ENCODE measurements at regions not wholly inside any gene's neighbourhood (a gene's known extent, or its start where the extent isn't known, plus 50 kb on each side); places are given as distances from the start of the nearest gene placed in this dataset.

- intact Hi-C loops (cut with micrococcal nuclease; ENCODE audit: unreplicated experiment), result no loop called here
- no peak for DNase-seq
- ChIA-PET CTCF (no interaction called here), POLR2A (no interaction called here)
- H3K27ac Mint-ChIP-seq (ENCODE audit: unreplicated experiment), result no peak overlapping the region
- no peaks in the 10 kb centered on the region for H3K4me1 Mint-ChIP-seq (ENCODE audit: low read depth, unreplicated experiment)
- H3K9me3 Mint-ChIP-seq (ENCODE audit: unreplicated experiment), result no peaks in the 10 kb centered on the region
- no peak overlapping the region for H3K4me3 Mint-ChIP-seq (ENCODE audit: unreplicated experiment)
- no peaks in the 10 kb centered on the region for H3K36me3 Mint-ChIP-seq (ENCODE audit: insufficient read depth, unreplicated experiment)
- Histone ChIP-seq H3K4me3 (ENCODE audit: low read depth, low read length) (no peak overlapping the region), H3K9me3 (no peaks in the 10 kb centered on the region), H3K27me3 (replicated peaks; ENCODE audit: control insufficient read depth, insufficient read depth, low read length) (no peaks in the 10 kb centered on the region), H3K36me3 (ENCODE audit: control insufficient read depth, insufficient read depth, low read length) (no peaks in the 10 kb centered on the region), H3K4me1 (no peaks in the 10 kb centered on the region)
- no peaks in the 10 kb centered on the region for H3K27me3 Mint-ChIP-seq (ENCODE audit: insufficient read depth, unreplicated experiment)
- TF ChIP-seq CTCF (IDR thresholded peaks at IDR 0.05; ENCODE audit: insufficient read depth in 1 of 2, low read depth in 1 of 2, low read length in 1 of 2, severe bottlenecking in 1 of 2, unreplicated experiment in 1 of 2), result no peak
- no TSS peak for BruUV-seq (replicated peaks)
Observed at GRCh38 chr2:150938527-150938926, 323.1 kb downstream of the RBM43 start.

- Mint-ChIP-seq H3K9me3 (ENCODE audit: unreplicated experiment) (no peaks in the 10 kb centered on the region), H3K4me3 (ENCODE audit: unreplicated experiment) (no peak overlapping the region), H3K4me1 (ENCODE audit: low read depth, unreplicated experiment) (no peaks in the 10 kb centered on the region), H3K27ac (ENCODE audit: unreplicated experiment) (no peak overlapping the region), H3K27me3 (ENCODE audit: insufficient read depth, unreplicated experiment) (no peaks in the 10 kb centered on the region), H3K36me3 (ENCODE audit: insufficient read depth, unreplicated experiment) (no peaks in the 10 kb centered on the region)
- intact Hi-C loops (cut with micrococcal nuclease; ENCODE audit: unreplicated experiment), result no loop called here
- Histone ChIP-seq H3K36me3 (ENCODE audit: control insufficient read depth, insufficient read depth, low read length) (no peaks in the 10 kb centered on the region), H3K4me3 (ENCODE audit: low read depth, low read length) (no peak overlapping the region), H3K27me3 (replicated peaks; ENCODE audit: control insufficient read depth, insufficient read depth, low read length) (no peaks in the 10 kb centered on the region), H3K9me3 (no peaks in the 10 kb centered on the region), H3K4me1 (no peaks in the 10 kb centered on the region)
- no peak for TF ChIP-seq CTCF (IDR thresholded peaks at IDR 0.05; ENCODE audit: insufficient read depth in 1 of 2, low read depth in 1 of 2, low read length in 1 of 2, severe bottlenecking in 1 of 2, unreplicated experiment in 1 of 2)
- DNase-seq, result no peak
- ChIA-PET CTCF (no interaction called here), POLR2A (no interaction called here)
- no TSS peak for BruUV-seq (replicated peaks)
Observed at GRCh38 chr2:150937030-150937429, 324.6 kb downstream of the RBM43 start.

GRCh38 chr2:150931451-150931850 lies 330.2 kb downstream of the RBM43 start:
- Histone ChIP-seq H3K36me3 (ENCODE audit: control insufficient read depth, insufficient read depth, low read length) (no peaks in the 10 kb centered on the region), H3K4me1 (no peaks in the 10 kb centered on the region), H3K9me3 (no peaks in the 10 kb centered on the region), H3K4me3 (ENCODE audit: low read depth, low read length) (no peak overlapping the region), H3K27me3 (replicated peaks; ENCODE audit: control insufficient read depth, insufficient read depth, low read length) (no peaks in the 10 kb centered on the region)
- POLR2A ChIA-PET, result no interaction called here
- BruUV-seq (replicated peaks), result no TSS peak
- Mint-ChIP-seq H3K36me3 (ENCODE audit: insufficient read depth, unreplicated experiment) (no peaks in the 10 kb centered on the region), H3K4me1 (ENCODE audit: low read depth, unreplicated experiment) (no peaks in the 10 kb centered on the region), H3K27ac (ENCODE audit: unreplicated experiment) (no peak overlapping the region), H3K27me3 (ENCODE audit: insufficient read depth, unreplicated experiment) (peaks cover 1% of the 10 kb centered on the region), H3K4me3 (ENCODE audit: unreplicated experiment) (no peak overlapping the region), H3K9me3 (ENCODE audit: unreplicated experiment) (no peaks in the 10 kb centered on the region)
- CTCF ChIA-PET, result no interaction called here
- DNase-seq, result no peak
- no peak for TF ChIP-seq CTCF (IDR thresholded peaks at IDR 0.05; ENCODE audit: insufficient read depth in 1 of 2, low read depth in 1 of 2, low read length in 1 of 2, severe bottlenecking in 1 of 2, unreplicated experiment in 1 of 2)
- intact Hi-C loops (cut with micrococcal nuclease; ENCODE audit: unreplicated experiment), result no loop called here
